ENCODE measurements at regions not wholly inside any gene's neighbourhood (a gene's known extent, or its start where the extent isn't known, plus 50 kb on each side); places are given as distances from the start of the nearest gene placed in this dataset.

DNA sequence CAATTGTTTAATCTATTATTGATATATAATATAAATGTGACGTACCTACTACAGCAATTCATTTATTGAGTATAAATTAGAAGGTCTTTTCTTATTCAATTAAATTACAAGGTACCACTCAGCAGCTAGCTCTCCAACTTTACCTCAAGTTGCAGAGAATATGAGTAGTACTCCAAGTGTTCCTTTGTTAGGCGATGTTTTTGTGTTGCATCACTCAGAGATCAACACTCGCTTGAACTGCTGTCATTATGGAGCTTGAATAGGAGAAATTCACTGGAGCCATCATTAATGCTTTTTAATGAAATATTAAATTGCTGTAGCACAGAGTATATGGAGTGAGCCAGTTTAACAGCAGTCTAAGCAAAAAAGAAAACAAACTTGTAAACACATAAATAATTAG lies 320.0 kb downstream of the FSIP2 start:
- Histone ChIP-seq H3K79me2 (ENCODE audit: insufficient read depth, low read length) (no peaks in the 10 kb centered on the region), H2AFZ (ENCODE audit: low read depth, low read length) (no peak overlapping the region), H3K27me3 (ENCODE audit: insufficient read depth, low read length, poor library complexity) (no peaks in the 10 kb centered on the region), H3K9me3 (ENCODE audit: insufficient read depth, low read length, severe bottlenecking) (no peaks in the 10 kb centered on the region), H3K36me3 (ENCODE audit: insufficient read depth, low read length) (no peaks in the 10 kb centered on the region), H3K4me1 (ENCODE audit: insufficient read depth, low read length) (no peaks in the 10 kb centered on the region), H3K4me3 (ENCODE audit: low read depth in 1 of 2, low read length in 2 of 2) (no peak overlapping the region), H4K20me1 (ENCODE audit: insufficient read depth, low read length) (no peaks in the 10 kb centered on the region), H3K27ac (ENCODE audit: low read length) (no peak overlapping the region), H3K9ac (ENCODE audit: low read depth, low read length) (no peak overlapping the region), H3K4me2 (ENCODE audit: insufficient read depth, low read length) (no peak overlapping the region)
- no peak for DNase-seq
- no peak for ATAC-seq (ENCODE audit: insufficient read depth, low read depth)
- TF ChIP-seq, protein P1, sequence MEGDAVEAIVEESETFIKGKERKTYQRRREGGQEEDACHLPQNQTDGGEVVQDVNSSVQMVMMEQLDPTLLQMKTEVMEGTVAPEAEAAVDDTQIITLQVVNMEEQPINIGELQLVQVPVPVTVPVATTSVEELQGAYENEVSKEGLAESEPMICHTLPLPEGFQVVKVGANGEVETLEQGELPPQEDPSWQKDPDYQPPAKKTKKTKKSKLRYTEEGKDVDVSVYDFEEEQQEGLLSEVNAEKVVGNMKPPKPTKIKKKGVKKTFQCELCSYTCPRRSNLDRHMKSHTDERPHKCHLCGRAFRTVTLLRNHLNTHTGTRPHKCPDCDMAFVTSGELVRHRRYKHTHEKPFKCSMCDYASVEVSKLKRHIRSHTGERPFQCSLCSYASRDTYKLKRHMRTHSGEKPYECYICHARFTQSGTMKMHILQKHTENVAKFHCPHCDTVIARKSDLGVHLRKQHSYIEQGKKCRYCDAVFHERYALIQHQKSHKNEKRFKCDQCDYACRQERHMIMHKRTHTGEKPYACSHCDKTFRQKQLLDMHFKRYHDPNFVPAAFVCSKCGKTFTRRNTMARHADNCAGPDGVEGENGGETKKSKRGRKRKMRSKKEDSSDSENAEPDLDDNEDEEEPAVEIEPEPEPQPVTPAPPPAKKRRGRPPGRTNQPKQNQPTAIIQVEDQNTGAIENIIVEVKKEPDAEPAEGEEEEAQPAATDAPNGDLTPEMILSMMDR (IDR thresholded peaks at IDR 0.05; ENCODE audit: borderline replicate concordance, extremely low read depth, low read length, poor library complexity, severe bottlenecking), result no peak
- no peak for TF ChIP-seq EZH2 (IDR thresholded peaks at IDR 0.05; ENCODE audit: borderline replicate concordance, low read depth, low read length, severe bottlenecking)

DNA sequence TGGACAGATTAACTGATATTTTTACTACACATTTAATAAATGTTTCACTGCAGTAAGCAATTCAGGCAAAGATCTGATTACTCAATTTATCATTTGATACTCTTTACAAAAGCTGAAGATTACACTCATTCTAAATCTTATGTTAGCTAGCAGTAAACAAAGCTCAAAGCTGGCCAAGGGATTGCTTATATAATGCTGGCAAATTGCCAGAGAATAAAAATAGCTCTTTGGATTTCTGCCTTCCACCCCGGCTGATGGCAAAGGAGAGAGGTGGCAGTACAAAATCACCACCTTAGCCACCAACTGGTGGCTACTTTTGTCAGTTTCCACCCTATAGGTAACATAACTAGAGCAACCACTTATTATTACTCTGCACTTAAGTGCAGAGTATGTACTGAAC lies 320.5 kb downstream of the FSIP2 start:
- no peaks in the 10 kb centered on the region for H3K79me2 ChIP-seq (ENCODE audit: insufficient read depth, low read length)
- no peak overlapping the region for H3K4me3 ChIP-seq (ENCODE audit: low read depth in 1 of 2, low read length in 2 of 2)
- no peak for TF ChIP-seq EZH2 (IDR thresholded peaks at IDR 0.05; ENCODE audit: borderline replicate concordance, low read depth, low read length, severe bottlenecking)
- TF ChIP-seq, protein P1 (IDR thresholded peaks at IDR 0.05; ENCODE audit: borderline replicate concordance, extremely low read depth, low read length, poor library complexity, severe bottlenecking), result no peak
- DNase-seq (no peak), ATAC-seq (ENCODE audit: insufficient read depth, low read depth) (no peak)
- no peaks in the 10 kb centered on the region for H3K27me3 ChIP-seq (ENCODE audit: insufficient read depth, low read length, poor library complexity)
- H4K20me1 ChIP-seq (ENCODE audit: insufficient read depth, low read length), result no peaks in the 10 kb centered on the region
- H2AFZ ChIP-seq (ENCODE audit: low read depth, low read length), result no peak overlapping the region
- H3K9me3 ChIP-seq (ENCODE audit: insufficient read depth, low read length, severe bottlenecking), result no peaks in the 10 kb centered on the region
- no peak overlapping the region for H3K27ac ChIP-seq (ENCODE audit: low read length)
- no peaks in the 10 kb centered on the region for H3K4me1 ChIP-seq (ENCODE audit: insufficient read depth, low read length)
- H3K9ac ChIP-seq (ENCODE audit: low read depth, low read length), result no peak overlapping the region
- no peaks in the 10 kb centered on the region for H3K36me3 ChIP-seq (ENCODE audit: insufficient read depth, low read length)
- no peak overlapping the region for H3K4me2 ChIP-seq (ENCODE audit: insufficient read depth, low read length)

DNA sequence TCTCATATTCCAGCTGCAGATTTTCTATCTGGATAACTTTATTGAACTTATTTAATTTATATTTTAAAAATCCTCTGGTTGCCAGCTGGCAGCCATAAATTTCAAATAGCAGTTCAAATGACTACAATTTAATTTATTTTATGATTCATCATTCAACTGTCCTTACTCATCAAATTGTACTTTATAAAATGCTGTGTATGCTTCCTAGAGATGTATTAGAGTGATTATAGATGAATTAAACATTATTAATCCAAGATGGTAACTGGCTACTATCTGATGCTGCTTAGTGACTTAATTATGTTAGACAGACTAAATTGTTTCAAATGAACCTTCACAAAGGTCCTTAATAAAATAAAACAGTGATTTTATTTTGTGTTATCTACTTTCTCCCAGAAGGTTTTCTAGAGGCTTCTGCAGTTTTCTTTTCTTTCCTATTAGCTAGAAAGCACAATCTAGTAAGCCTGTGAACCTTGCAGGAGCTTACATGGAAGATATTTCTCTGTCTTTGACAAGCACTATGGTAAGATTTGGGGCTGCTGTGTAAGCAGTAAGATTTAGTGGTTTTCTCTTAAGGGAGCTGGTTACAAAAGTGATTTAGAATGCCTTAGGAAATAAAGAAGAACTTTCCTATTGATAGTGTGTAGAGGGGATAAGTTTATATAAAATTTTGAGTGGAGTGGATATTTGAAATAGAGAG lies 322.3 kb downstream of the FSIP2 start:
- no peaks in the 10 kb centered on the region for H3K79me2 ChIP-seq (ENCODE audit: insufficient read depth, low read length)
- no peak for TF ChIP-seq EZH2 (IDR thresholded peaks at IDR 0.05; ENCODE audit: borderline replicate concordance, low read depth, low read length, severe bottlenecking)
- TF ChIP-seq, protein P1 (IDR thresholded peaks at IDR 0.05; ENCODE audit: borderline replicate concordance, extremely low read depth, low read length, poor library complexity, severe bottlenecking), result no peak
- H3K36me3 ChIP-seq (ENCODE audit: insufficient read depth, low read length), result no peaks in the 10 kb centered on the region
- no peak overlapping the region for H3K27ac ChIP-seq (ENCODE audit: low read length)
- H3K27me3 ChIP-seq (ENCODE audit: insufficient read depth, low read length, poor library complexity), result no peaks in the 10 kb centered on the region
- H3K4me1 ChIP-seq (ENCODE audit: insufficient read depth, low read length), result no peaks in the 10 kb centered on the region
- H3K4me3 ChIP-seq (ENCODE audit: low read depth in 1 of 2, low read length in 2 of 2), result no peak overlapping the region
- H2AFZ ChIP-seq (ENCODE audit: low read depth, low read length), result no peak overlapping the region
- H3K9ac ChIP-seq (ENCODE audit: low read depth, low read length), result no peak overlapping the region
- H3K9me3 ChIP-seq (ENCODE audit: insufficient read depth, low read length, severe bottlenecking), result no peaks in the 10 kb centered on the region
- H4K20me1 ChIP-seq (ENCODE audit: insufficient read depth, low read length), result no peaks in the 10 kb centered on the region
- no peak overlapping the region for H3K4me2 ChIP-seq (ENCODE audit: insufficient read depth, low read length)
- DNase-seq (no peak), ATAC-seq (ENCODE audit: insufficient read depth, low read depth) (no peak)

Data from DND-41 (cell line).